Left renal pelvis (tissue), 4 donors: ENCODE measurements at regions not wholly inside any gene's neighbourhood (a gene's known extent, or its start where the extent isn't known, plus 50 kb on each side); places are given as distances from the start of the nearest gene placed in this dataset.

Source experiments
- DNase-seq, 4 donors: peaks; one replicate each; pipeline ENCODE4 v3.0.0-alpha.2; 2013; ENCODE audit warnings: low read depth in 4 of 4, low spot score in 3 of 4

GRCh38 chr11:19313140-19313539, 72.4 kb upstream of the E2F8 start:
- DNase-seq, result no peak

GRCh38 chr11:19311308-19312030, 70.7 kb upstream of the E2F8 start:
- DNase-seq, result peak in 3 of 4 donors; percentile 19 to 35 (median 26)

- DNase-seq, result no peak
These were observed 66.8 kb upstream of the E2F8 start for GRCh38 chr11:19307498-19307897.

GRCh38 chr11:19306179-19306944, 65.6 kb upstream of the E2F8 start:
- no peak for DNase-seq

- no peak for DNase-seq
These were observed 60.6 kb upstream of the E2F8 start for GRCh38 chr11:19301361-19301760.

- no peak for DNase-seq
These were observed 53.7 kb upstream of the E2F8 start for GRCh38 chr11:19294444-19294843.

- no peak for DNase-seq
These were observed 50.3 kb upstream of the E2F8 start for GRCh38 chr11:19291064-19291463.
